ENCODE measurements at regions not wholly inside any gene's neighbourhood (a gene's known extent, or its start where the extent isn't known, plus 50 kb on each side); places are given as distances from the start of the nearest gene placed in this dataset.

- Histone ChIP-seq H3K36me3 (no peaks in the 10 kb centered on the region), H3K9me3 (no peaks in the 10 kb centered on the region), H3K4me3 (no peak overlapping the region), H3K27me3 (no peaks in the 10 kb centered on the region), H3K27ac (no peak overlapping the region), H3K4me1 (peaks cover 15% of the 10 kb centered on the region)
- DNase-seq (ENCODE audit: low spot score in 2 of 2), result no peak
- TF ChIP-seq POLR2AphosphoS5 (IDR thresholded peaks at IDR 0.05), result no peak
- TF ChIP-seq, protein P1, sequence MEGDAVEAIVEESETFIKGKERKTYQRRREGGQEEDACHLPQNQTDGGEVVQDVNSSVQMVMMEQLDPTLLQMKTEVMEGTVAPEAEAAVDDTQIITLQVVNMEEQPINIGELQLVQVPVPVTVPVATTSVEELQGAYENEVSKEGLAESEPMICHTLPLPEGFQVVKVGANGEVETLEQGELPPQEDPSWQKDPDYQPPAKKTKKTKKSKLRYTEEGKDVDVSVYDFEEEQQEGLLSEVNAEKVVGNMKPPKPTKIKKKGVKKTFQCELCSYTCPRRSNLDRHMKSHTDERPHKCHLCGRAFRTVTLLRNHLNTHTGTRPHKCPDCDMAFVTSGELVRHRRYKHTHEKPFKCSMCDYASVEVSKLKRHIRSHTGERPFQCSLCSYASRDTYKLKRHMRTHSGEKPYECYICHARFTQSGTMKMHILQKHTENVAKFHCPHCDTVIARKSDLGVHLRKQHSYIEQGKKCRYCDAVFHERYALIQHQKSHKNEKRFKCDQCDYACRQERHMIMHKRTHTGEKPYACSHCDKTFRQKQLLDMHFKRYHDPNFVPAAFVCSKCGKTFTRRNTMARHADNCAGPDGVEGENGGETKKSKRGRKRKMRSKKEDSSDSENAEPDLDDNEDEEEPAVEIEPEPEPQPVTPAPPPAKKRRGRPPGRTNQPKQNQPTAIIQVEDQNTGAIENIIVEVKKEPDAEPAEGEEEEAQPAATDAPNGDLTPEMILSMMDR (IDR thresholded peaks at IDR 0.05), result no peak
- TF ChIP-seq POLR2A (IDR thresholded peaks at IDR 0.05), result no peak
- no peak for TF ChIP-seq EP300 (IDR thresholded peaks at IDR 0.05)
- WGBS, result 69% methylated on average over 3 of the region's 3 CpGs
Measured at GRCh38 chr1:115190540-115191170, 101.4 kb upstream of the TSPAN2 start.

GRCh38 chr1:115189814-115190539 is 100.7 kb upstream of the TSPAN2 start:
- WGBS, result 50% methylated on average over 5 of the region's 5 CpGs

DNA sequence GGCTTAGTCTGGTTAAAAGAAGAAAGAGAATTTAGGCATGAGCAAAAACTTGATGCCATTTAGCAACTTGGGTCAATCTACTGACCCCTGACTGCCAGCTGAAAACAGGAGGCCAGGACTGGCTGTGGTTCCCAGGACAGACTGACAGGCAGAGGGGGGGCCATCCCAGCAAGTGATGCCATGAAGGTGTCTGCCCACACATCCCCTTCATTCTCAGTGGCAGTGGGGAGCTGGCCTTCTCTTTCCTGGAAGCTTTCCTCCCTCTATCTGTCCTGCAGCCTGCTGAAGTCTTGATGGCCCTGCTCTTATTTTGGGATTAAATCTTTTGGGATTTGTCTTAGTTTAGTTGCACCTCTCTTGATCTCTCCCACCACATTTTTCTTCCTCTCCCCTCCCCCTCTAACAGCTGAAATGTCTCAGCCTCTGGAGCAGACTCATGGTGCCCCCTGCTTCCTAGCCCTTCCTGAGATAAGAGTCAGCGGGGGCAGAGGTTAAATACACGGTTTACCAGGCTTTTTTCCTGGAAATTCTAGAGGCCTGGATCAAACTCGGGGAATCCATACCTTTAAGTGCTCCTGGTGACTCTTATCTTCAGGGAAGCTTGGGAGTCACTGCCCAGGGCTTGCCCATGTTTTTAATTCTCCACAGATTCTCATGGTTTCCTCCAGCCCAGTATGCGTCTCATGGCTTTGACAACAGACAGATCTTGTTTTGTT is 99.5 kb upstream of the TSPAN2 start:
- no peaks in the 10 kb centered on the region for H3K36me3 ChIP-seq
- no peak overlapping the region for H3K4me3 ChIP-seq
- no peak for TF ChIP-seq POLR2A (IDR thresholded peaks at IDR 0.05)
- TF ChIP-seq POLR2AphosphoS5 (IDR thresholded peaks at IDR 0.05), result no peak
- TF ChIP-seq EP300 (IDR thresholded peaks at IDR 0.05), result no peak
- TF ChIP-seq, protein P1 (IDR thresholded peaks at IDR 0.05), result no peak
- WGBS, result 79% methylated on average over 4 of the region's 4 CpGs
- H3K27me3 ChIP-seq, result no peaks in the 10 kb centered on the region
- no peaks in the 10 kb centered on the region for H3K9me3 ChIP-seq
- no peak for DNase-seq (ENCODE audit: low spot score in 2 of 2)
- peaks cover 18% of the 10 kb centered on the region for H3K4me1 ChIP-seq
- no peak overlapping the region for H3K27ac ChIP-seq

More at GRCh38 chr1:115189814-115190539, 100.7 kb upstream of the TSPAN2 start:
- DNase-seq (ENCODE audit: low spot score in 2 of 2), result no peak
- H3K27ac ChIP-seq, result peak overlapping the region; percentile 34
- H3K9me3 ChIP-seq, result no peaks in the 10 kb centered on the region
- H3K4me1 ChIP-seq, result peaks cover 15% of the 10 kb centered on the region
- no peaks in the 10 kb centered on the region for H3K27me3 ChIP-seq
- H3K36me3 ChIP-seq, result no peaks in the 10 kb centered on the region
- no peak overlapping the region for H3K4me3 ChIP-seq
- TF ChIP-seq, protein P1 (IDR thresholded peaks at IDR 0.05), result no peak
- TF ChIP-seq POLR2AphosphoS5 (IDR thresholded peaks at IDR 0.05), result no peak
- no peak for TF ChIP-seq EP300 (IDR thresholded peaks at IDR 0.05)
- TF ChIP-seq POLR2A (IDR thresholded peaks at IDR 0.05), result no peak

DNA sequence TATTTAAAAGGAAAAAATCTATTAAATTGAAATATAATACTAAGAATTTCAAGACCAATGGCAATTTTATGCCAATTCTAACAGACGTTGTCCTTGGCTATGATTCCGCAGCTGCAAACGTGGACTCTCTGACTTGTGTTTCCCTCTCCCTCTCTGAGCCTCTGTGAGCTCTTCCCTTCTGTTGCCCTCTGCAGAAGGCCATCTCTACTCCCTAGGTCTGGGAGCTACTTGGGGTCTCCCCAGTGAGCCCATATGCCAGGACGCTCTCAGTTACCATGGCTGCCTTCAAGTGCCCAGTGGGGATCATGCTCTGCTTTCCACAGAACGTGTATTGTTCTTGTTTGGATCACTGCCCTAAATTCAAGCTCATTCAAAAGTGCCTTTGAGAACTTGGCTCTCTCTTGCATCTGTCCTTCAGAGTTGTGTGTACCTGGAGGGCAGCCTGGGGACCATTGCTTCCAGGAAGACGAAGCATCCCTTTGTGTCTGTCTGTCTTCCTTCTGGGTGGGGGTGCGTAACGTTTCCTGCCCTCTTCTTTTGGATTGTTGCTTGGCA is 97.5 kb upstream of the TSPAN2 start:
- Histone ChIP-seq H3K27ac (no peak overlapping the region), H3K4me3 (no peak overlapping the region), H3K4me1 (peaks cover 23% of the 10 kb centered on the region), H3K9me3 (no peaks in the 10 kb centered on the region), H3K36me3 (no peaks in the 10 kb centered on the region), H3K27me3 (no peaks in the 10 kb centered on the region)
- TF ChIP-seq EP300 (IDR thresholded peaks at IDR 0.05) (no peak), POLR2AphosphoS5 (IDR thresholded peaks at IDR 0.05) (no peak), POLR2A (IDR thresholded peaks at IDR 0.05) (no peak)
- TF ChIP-seq, protein P1 (IDR thresholded peaks at IDR 0.05), result no peak
- no peak for DNase-seq (ENCODE audit: low spot score in 2 of 2)
- WGBS, result 58% methylated on average over 8 of the region's 8 CpGs
